GM23338 (cell line): ENCODE measurements at regions not wholly inside any gene's neighbourhood (a gene's known extent, or its start where the extent isn't known, plus 50 kb on each side); places are given as distances from the start of the nearest gene placed in this dataset.

Source experiments
- ATAC-seq: fragments of 200-7000 bp; cut with Tn5 transposase; 3 replicates; pipeline ENCODE4 v1.9.1; 2020
- DNase-seq: peaks from one replicate; pipeline ENCODE4 v3.0.0-alpha.2; 2015; ENCODE audit warnings: low spot score
- H2AFZ ChIP-seq: fragments of 200-600 bp; sonication (generic); 2 replicates; pipeline ENCODE4 v1.8.0; 2016; ENCODE audit warnings: antibody characterized with exemption, mild to moderate bottlenecking, moderate library complexity
- H3F3A ChIP-seq: fragments of 200-600 bp; sonication (generic); replicated peaks from 2 replicates; pipeline ENCODE4 v1.8.0; 2017; ENCODE audit warnings: antibody characterized with exemption, mixed run types, low read depth
- H3K27ac ChIP-seq: fragments of 200-600 bp; sonication (generic); 2 replicates; pipeline ENCODE4 v1.6.1; 2016; ENCODE audit warnings: low read depth
- H3K27me3 ChIP-seq: fragments of 200-600 bp; sonication (generic); 2 replicates; pipeline ENCODE4 v1.8.0; 2016; ENCODE audit warnings: mild to moderate bottlenecking, mixed run types, moderate library complexity; ENCODE audit not compliant: insufficient read depth
- H3K36me3 ChIP-seq: fragments of 200-600 bp; sonication (generic); 2 replicates; pipeline ENCODE4 v1.8.0; 2016; ENCODE audit warnings: mild to moderate bottlenecking; ENCODE audit not compliant: insufficient read depth
- H3K4me1 ChIP-seq: fragments of 200-600 bp; sonication (generic); 2 replicates; pipeline ENCODE4 v1.8.0; 2016; ENCODE audit warnings: mild to moderate bottlenecking, moderate library complexity; ENCODE audit not compliant: insufficient read depth
- H3K4me2 ChIP-seq: fragments of 200-600 bp; sonication (generic); 2 replicates; pipeline ENCODE4 v1.7.1; 2017; ENCODE audit warnings: mixed run types
- H3K4me3 ChIP-seq: fragments of 200-600 bp; sonication (generic); 2 replicates; pipeline ENCODE4 v1.6.1; 2016; ENCODE audit warnings: mixed run types
- H3K79me2 ChIP-seq: fragments of 200-600 bp; sonication (generic); replicated peaks from 2 replicates; pipeline ENCODE4 v1.8.0; 2017; ENCODE audit warnings: mild to moderate bottlenecking; ENCODE audit not compliant: insufficient read depth
- H3K9me2 ChIP-seq: fragments of 200-600 bp; sonication (generic); 2 replicates; pipeline ENCODE4 v1.8.0; 2017; ENCODE audit not compliant: insufficient read depth
- H4K20me1 ChIP-seq: fragments of 200-600 bp; sonication (generic); replicated peaks from 2 replicates; pipeline ENCODE4 v1.8.0; 2017; ENCODE audit warnings: mild to moderate bottlenecking; ENCODE audit not compliant: insufficient read depth
- H3K27ac Mint-ChIP-seq: 2 replicates; pipeline ENCODE4 v1.8.0; 2020; ENCODE audit warnings: inconsistent platforms, mild to moderate bottlenecking, moderate library complexity, mixed read lengths
- H3K27me3 Mint-ChIP-seq: 3 replicates; pipeline ENCODE4 v1.8.0; 2022; ENCODE audit warnings: low read depth, mild to moderate bottlenecking, moderate library complexity, mixed read lengths, inconsistent platforms; ENCODE audit not compliant: insufficient read depth, poor library complexity
- H3K36me3 Mint-ChIP-seq: 3 replicates; pipeline ENCODE4 v1.8.0; 2021; ENCODE audit warnings: low read depth, mild to moderate bottlenecking, inconsistent platforms, moderate library complexity, mixed read lengths
- H3K4me1 Mint-ChIP-seq: 3 replicates; pipeline ENCODE4 v1.8.0; 2020; ENCODE audit warnings: mild to moderate bottlenecking, inconsistent platforms, mixed read lengths
- H3K4me3 Mint-ChIP-seq: 3 replicates; pipeline ENCODE4 v1.8.0; 2021; ENCODE audit warnings: moderate library complexity, mild to moderate bottlenecking, inconsistent platforms, mixed read lengths
- H3K9me3 Mint-ChIP-seq: 3 replicates; pipeline ENCODE4 v1.8.0; 2020; ENCODE audit warnings: moderate library complexity, mild to moderate bottlenecking, inconsistent platforms, mixed read lengths
- CREB1 ChIP-seq: fragments of 250-450 bp; sonication (Bioruptor Pico); IDR thresholded peaks from 2 replicates; pipeline ENCODE4 v1.5.0; 2020; ENCODE audit warnings: low read depth, mild to moderate bottlenecking, moderate library complexity
- EZH2 ChIP-seq: fragments of 200-600 bp; sonication (generic); IDR thresholded peaks from one replicate; pipeline ENCODE4 v1.8.0; 2017; ENCODE audit warnings: antibody characterized with exemption, mild to moderate bottlenecking, low read depth; ENCODE audit not compliant: unreplicated experiment
- EZH2phosphoT487 ChIP-seq: fragments of 200-600 bp; sonication (generic); IDR thresholded peaks from one replicate; pipeline ENCODE4 v1.8.1; 2018; ENCODE audit warnings: antibody characterized with exemption; ENCODE audit not compliant: unreplicated experiment
- JUNB ChIP-seq: IDR thresholded peaks from one replicate; pipeline ENCODE4 v1.6.1; 2016; ENCODE audit warnings: antibody characterized with exemption; ENCODE audit not compliant: unreplicated experiment
- NANOG ChIP-seq: IDR thresholded peaks from 2 replicates; pipeline ENCODE4 v1.6.1; 2016; ENCODE audit warnings: antibody characterized with exemption, borderline replicate concordance
- POLR2AphosphoS5 ChIP-seq: IDR thresholded peaks from 2 replicates; pipeline ENCODE4 v1.6.1; 2016; ENCODE audit warnings: antibody characterized with exemption, low read depth
- STAT1 ChIP-seq: IDR thresholded peaks from one replicate; pipeline ENCODE4 v1.6.1; 2016; ENCODE audit warnings: antibody characterized with exemption; ENCODE audit not compliant: unreplicated experiment
- ZNF114 ChIP-seq: fragments of 250-450 bp; sonication (Bioruptor Pico); IDR thresholded peaks from 2 replicates; pipeline ENCODE4 v1.5.0; 2020; ENCODE audit warnings: mild to moderate bottlenecking, moderate library complexity
- ZNF331 ChIP-seq: fragments of 250-450 bp; sonication (Bioruptor Pico); IDR thresholded peaks from 2 replicates; pipeline ENCODE4 v1.5.0; 2020; ENCODE audit warnings: low read depth, mild to moderate bottlenecking, moderate library complexity
- TF ChIP-seq, protein P1 (sequence below): IDR thresholded peaks from one replicate; pipeline ENCODE4 v1.6.1; 2018; ENCODE audit warnings: antibody characterized with exemption; ENCODE audit not compliant: unreplicated experiment
- TF ChIP-seq, protein P2 (sequence below): IDR thresholded peaks from 2 replicates; pipeline ENCODE4 v1.6.1; 2016; ENCODE audit warnings: antibody characterized with exemption
- TF ChIP-seq, protein P3 (sequence below), 2 experiments: fragments of 200-600 bp in 1 of 2; sonication (generic) in 1 of 2; conservative IDR thresholded peaks; 2 replicates each; pipeline versions ENCODE4 v1.5.1 to v1.6.1; 2016 to 2017; ENCODE audit warnings: antibody characterized with exemption in 2 of 2, low read depth in 2 of 2, mild to moderate bottlenecking in 2 of 2, moderate library complexity in 1 of 2
- TF ChIP-seq, protein P4 (sequence below): fragments of 250-450 bp; sonication (Bioruptor Pico); IDR thresholded peaks from 2 replicates; pipeline ENCODE4 v1.5.0; 2020; ENCODE audit warnings: mild to moderate bottlenecking, moderate library complexity

DNA sequence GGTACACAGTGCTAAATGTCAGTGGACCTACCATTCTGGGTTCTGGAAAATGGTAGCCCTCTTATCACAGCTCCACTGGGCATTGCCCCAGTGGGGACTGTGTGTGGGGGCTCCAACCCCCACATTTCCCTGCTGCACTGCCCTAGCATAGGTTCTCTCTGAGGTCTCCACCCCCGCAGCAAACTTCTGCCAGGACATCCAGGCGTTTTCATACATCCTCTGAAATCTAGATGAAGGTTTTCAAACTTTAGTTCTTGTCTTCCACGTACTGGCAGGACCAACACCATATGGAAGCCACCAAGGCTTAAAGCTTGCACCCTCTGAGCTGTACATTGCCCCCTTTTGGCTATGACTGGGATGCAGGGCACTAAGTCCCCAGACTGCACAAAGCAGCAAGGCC, 788.2 kb upstream of the ALCAM start:
- no peak overlapping the region for H3K4me3 Mint-ChIP-seq
- no peaks in the 10 kb centered on the region for H3K9me2 ChIP-seq
- no peak for ATAC-seq
- TF ChIP-seq STAT1 (no peak), NANOG (no peak), POLR2AphosphoS5 (no peak), EZH2phosphoT487 (no peak), EZH2 (no peak), ZNF114 (CRISPR knock-in tag) (no peak), JUNB (no peak), ZNF331 (CRISPR knock-in tag) (no peak), CREB1 (CRISPR knock-in tag) (no peak)
- TF ChIP-seq, protein P1, sequence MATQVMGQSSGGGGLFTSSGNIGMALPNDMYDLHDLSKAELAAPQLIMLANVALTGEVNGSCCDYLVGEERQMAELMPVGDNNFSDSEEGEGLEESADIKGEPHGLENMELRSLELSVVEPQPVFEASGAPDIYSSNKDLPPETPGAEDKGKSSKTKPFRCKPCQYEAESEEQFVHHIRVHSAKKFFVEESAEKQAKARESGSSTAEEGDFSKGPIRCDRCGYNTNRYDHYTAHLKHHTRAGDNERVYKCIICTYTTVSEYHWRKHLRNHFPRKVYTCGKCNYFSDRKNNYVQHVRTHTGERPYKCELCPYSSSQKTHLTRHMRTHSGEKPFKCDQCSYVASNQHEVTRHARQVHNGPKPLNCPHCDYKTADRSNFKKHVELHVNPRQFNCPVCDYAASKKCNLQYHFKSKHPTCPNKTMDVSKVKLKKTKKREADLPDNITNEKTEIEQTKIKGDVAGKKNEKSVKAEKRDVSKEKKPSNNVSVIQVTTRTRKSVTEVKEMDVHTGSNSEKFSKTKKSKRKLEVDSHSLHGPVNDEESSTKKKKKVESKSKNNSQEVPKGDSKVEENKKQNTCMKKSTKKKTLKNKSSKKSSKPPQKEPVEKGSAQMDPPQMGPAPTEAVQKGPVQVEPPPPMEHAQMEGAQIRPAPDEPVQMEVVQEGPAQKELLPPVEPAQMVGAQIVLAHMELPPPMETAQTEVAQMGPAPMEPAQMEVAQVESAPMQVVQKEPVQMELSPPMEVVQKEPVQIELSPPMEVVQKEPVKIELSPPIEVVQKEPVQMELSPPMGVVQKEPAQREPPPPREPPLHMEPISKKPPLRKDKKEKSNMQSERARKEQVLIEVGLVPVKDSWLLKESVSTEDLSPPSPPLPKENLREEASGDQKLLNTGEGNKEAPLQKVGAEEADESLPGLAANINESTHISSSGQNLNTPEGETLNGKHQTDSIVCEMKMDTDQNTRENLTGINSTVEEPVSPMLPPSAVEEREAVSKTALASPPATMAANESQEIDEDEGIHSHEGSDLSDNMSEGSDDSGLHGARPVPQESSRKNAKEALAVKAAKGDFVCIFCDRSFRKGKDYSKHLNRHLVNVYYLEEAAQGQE: no peak
- TF ChIP-seq, protein P2, sequence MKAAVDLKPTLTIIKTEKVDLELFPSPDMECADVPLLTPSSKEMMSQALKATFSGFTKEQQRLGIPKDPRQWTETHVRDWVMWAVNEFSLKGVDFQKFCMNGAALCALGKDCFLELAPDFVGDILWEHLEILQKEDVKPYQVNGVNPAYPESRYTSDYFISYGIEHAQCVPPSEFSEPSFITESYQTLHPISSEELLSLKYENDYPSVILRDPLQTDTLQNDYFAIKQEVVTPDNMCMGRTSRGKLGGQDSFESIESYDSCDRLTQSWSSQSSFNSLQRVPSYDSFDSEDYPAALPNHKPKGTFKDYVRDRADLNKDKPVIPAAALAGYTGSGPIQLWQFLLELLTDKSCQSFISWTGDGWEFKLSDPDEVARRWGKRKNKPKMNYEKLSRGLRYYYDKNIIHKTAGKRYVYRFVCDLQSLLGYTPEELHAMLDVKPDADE: no peak
- TF ChIP-seq, protein P3, sequence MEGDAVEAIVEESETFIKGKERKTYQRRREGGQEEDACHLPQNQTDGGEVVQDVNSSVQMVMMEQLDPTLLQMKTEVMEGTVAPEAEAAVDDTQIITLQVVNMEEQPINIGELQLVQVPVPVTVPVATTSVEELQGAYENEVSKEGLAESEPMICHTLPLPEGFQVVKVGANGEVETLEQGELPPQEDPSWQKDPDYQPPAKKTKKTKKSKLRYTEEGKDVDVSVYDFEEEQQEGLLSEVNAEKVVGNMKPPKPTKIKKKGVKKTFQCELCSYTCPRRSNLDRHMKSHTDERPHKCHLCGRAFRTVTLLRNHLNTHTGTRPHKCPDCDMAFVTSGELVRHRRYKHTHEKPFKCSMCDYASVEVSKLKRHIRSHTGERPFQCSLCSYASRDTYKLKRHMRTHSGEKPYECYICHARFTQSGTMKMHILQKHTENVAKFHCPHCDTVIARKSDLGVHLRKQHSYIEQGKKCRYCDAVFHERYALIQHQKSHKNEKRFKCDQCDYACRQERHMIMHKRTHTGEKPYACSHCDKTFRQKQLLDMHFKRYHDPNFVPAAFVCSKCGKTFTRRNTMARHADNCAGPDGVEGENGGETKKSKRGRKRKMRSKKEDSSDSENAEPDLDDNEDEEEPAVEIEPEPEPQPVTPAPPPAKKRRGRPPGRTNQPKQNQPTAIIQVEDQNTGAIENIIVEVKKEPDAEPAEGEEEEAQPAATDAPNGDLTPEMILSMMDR (conservative IDR thresholded peaks at IDR 0.05; ENCODE audit: low read depth in 2 of 2): no peak
- TF ChIP-seq, protein P4, sequence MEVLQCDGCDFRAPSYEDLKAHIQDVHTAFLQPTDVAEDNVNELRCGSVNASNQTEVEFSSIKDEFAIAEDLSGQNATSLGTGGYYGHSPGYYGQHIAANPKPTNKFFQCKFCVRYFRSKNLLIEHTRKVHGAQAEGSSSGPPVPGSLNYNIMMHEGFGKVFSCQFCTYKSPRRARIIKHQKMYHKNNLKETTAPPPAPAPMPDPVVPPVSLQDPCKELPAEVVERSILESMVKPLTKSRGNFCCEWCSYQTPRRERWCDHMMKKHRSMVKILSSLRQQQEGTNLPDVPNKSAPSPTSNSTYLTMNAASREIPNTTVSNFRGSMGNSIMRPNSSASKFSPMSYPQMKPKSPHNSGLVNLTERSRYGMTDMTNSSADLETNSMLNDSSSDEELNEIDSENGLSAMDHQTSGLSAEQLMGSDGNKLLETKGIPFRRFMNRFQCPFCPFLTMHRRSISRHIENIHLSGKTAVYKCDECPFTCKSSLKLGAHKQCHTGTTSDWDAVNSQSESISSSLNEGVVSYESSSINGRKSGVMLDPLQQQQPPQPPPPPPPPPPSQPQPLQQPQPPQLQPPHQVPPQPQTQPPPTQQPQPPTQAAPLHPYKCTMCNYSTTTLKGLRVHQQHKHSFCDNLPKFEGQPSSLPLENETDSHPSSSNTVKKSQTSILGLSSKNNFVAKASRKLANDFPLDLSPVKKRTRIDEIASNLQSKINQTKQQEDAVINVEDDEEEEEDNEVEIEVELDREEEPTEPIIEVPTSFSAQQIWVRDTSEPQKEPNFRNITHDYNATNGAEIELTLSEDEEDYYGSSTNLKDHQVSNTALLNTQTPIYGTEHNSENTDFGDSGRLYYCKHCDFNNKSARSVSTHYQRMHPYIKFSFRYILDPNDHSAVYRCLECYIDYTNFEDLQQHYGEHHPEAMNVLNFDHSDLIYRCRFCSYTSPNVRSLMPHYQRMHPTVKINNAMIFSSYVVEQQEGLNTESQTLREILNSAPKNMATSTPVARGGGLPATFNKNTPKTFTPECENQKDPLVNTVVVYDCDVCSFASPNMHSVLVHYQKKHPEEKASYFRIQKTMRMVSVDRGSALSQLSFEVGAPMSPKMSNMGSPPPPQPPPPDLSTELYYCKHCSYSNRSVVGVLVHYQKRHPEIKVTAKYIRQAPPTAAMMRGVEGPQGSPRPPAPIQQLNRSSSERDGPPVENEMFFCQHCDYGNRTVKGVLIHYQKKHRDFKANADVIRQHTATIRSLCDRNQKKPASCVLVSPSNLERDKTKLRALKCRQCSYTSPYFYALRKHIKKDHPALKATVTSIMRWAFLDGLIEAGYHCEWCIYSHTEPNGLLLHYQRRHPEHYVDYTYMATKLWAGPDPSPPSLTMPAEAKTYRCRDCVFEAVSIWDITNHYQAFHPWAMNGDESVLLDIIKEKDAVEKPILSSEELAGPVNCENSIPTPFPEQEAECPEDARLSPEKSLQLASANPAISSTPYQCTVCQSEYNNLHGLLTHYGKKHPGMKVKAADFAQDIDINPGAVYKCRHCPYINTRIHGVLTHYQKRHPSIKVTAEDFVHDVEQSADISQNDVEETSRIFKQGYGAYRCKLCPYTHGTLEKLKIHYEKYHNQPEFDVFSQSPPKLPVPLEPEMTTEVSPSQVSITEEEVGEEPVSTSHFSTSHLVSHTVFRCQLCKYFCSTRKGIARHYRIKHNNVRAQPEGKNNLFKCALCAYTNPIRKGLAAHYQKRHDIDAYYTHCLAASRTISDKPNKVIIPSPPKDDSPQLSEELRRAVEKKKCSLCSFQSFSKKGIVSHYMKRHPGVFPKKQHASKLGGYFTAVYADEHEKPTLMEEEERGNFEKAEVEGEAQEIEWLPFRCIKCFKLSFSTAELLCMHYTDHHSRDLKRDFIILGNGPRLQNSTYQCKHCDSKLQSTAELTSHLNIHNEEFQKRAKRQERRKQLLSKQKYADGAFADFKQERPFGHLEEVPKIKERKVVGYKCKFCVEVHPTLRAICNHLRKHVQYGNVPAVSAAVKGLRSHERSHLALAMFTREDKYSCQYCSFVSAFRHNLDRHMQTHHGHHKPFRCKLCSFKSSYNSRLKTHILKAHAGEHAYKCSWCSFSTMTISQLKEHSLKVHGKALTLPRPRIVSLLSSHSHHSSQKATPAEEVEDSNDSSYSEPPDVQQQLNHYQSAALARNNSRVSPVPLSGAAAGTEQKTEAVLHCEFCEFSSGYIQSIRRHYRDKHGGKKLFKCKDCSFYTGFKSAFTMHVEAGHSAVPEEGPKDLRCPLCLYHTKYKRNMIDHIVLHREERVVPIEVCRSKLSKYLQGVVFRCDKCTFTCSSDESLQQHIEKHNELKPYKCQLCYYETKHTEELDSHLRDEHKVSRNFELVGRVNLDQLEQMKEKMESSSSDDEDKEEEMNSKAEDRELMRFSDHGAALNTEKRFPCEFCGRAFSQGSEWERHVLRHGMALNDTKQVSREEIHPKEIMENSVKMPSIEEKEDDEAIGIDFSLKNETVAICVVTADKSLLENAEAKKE: no peak
- no peaks in the 10 kb centered on the region for H3K27me3 ChIP-seq
- H3K4me2 ChIP-seq: no peak overlapping the region
- no peaks in the 10 kb centered on the region for H3K79me2 ChIP-seq
- H3K9me3 Mint-ChIP-seq: peaks cover 66% of the 10 kb centered on the region
- H2AFZ ChIP-seq: no peak overlapping the region
- peaks cover 54% of the 10 kb centered on the region for H3K36me3 Mint-ChIP-seq
- H3K4me1 Mint-ChIP-seq: no peaks in the 10 kb centered on the region
- H3K4me1 ChIP-seq: no peaks in the 10 kb centered on the region
- peaks cover 6% of the 10 kb centered on the region; the same call in 1 of the 2 replicates for H3K36me3 ChIP-seq
- H3K4me3 ChIP-seq: no peak overlapping the region
- H3F3A ChIP-seq: no peaks in the 10 kb centered on the region
- DNase-seq: peak; percentile 47
- no peaks in the 10 kb centered on the region for H4K20me1 ChIP-seq
- H3K27ac Mint-ChIP-seq: no peak overlapping the region
- no peaks in the 10 kb centered on the region for H3K27me3 Mint-ChIP-seq
- H3K27ac ChIP-seq: no peak overlapping the region
